Activated CD8-positive, alpha-beta memory T cell treated with anti-CD3 and anti-CD28 coated beads, Interleukin-2, amount 10 ng/mL, durations not matched to agents 7 days and 5 days (primary cell): ENCODE measurements at regions not wholly inside any gene's neighbourhood (a gene's known extent, or its start where the extent isn't known, plus 50 kb on each side); places are given as distances from the start of the nearest gene placed in this dataset.

Experiments used
- ATAC-seq: fragments of 150-1000 bp; cut with Tn5 transposase; one replicate; pipeline ENCODE4 v1.10.0; 2021; ENCODE audit warnings: moderate library complexity
- CTCF ChIA-PET: fragments of 350-600 bp; sonication (Branson Sonifier 250); formaldehyde crosslinking; loops from one replicate; lab custom pipeline; 2021; ENCODE audit warnings: antibody characterized with exemption; lab: Charles Lee
- DNase-seq: peaks from one replicate; pipeline ENCODE4 v3.0.0-alpha.2; 2020
- H3K27ac Mint-ChIP-seq: one replicate; pipeline ENCODE4 v1.8.0; 2021; ENCODE audit warnings: mild to moderate bottlenecking, mixed read lengths
- H3K27me3 Mint-ChIP-seq: one replicate; pipeline ENCODE4 v1.8.0; 2021; ENCODE audit warnings: mixed read lengths
- H3K36me3 Mint-ChIP-seq: one replicate; pipeline ENCODE4 v1.8.0; 2021; ENCODE audit warnings: mild to moderate bottlenecking, mixed read lengths
- H3K4me1 Mint-ChIP-seq: one replicate; pipeline ENCODE4 v1.8.0; 2021; ENCODE audit warnings: mixed read lengths
- H3K4me3 Mint-ChIP-seq: one replicate; pipeline ENCODE4 v1.8.0; 2021; ENCODE audit warnings: mild to moderate bottlenecking, moderate library complexity, mixed read lengths
- H3K9me3 Mint-ChIP-seq: one replicate; pipeline ENCODE4 v1.8.0; 2022; ENCODE audit warnings: low read depth, mixed read lengths

DNA sequence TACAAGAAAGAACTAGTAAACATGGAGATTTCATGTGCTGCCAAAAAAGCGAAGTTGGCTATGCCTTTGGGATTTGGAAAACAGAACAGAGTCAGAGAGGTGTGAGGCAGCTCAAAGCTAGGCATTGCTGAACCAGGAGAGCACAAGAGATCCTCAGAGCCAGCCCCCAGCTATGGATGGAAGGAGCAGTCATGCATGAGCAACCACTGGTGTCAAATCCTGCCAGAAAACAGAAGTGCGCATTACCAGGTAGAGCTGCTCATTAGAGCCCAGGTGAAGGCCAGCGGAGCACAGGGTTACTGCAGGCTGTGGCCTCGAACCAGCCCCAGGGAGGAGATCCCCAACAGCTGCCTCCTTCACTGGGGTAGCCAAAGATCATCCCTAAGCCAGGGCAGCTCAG, 173.2 kb upstream of the KIAA1217 start:
- Mint-ChIP-seq H3K4me3 (no peak overlapping the region), H3K36me3 (no peaks in the 10 kb centered on the region), H3K9me3 (peaks cover 4% of the 10 kb centered on the region), H3K4me1 (no peaks in the 10 kb centered on the region), H3K27ac (no peak overlapping the region), H3K27me3 (no peaks in the 10 kb centered on the region)
- ATAC-seq (no peak), DNase-seq (no peak)
- CTCF ChIA-PET: no interaction called here

DNA sequence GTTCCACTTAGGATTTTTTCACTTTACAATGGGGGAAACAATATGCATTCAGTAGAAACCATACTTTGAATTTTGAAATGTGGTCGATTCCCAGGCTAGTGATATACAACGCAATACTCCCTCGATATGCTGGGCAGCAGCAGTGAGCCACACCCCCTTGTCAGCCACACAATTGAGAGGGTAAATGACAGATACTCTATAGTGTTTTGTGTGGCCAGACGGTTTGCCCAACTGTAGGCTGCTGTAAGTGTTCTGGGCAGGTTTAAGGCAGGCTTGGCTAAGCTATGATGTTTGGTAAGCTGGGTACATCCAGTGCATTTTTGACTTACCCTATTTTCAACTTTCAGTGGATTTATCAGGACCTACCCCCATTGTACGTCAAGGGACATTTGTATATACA, 169.6 kb upstream of the KIAA1217 start:
- Mint-ChIP-seq H3K4me1 (no peaks in the 10 kb centered on the region), H3K27ac (no peak overlapping the region), H3K36me3 (no peaks in the 10 kb centered on the region)

DNA sequence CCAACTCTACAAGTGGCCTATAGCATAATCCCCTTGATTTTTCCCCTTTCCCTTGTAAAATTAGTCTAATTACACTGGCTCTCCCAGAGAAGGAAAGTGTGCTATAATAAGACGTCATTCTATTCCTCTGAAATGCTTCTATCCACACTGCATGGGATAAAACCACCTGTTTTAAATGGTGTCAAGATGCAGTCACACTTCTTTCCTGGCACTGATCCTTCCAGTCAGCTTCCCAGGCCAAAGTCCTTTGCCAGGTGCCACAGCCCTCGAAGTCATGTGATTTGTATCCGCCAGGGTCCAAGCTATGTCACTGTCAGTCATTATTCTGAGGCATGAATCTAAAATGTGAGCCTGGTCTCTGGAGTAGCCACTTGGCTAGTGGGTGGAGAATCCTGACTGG, 169.0 kb upstream of the KIAA1217 start:
- H3K9me3 Mint-ChIP-seq: peaks cover 1% of the 10 kb centered on the region
- no peaks in the 10 kb centered on the region for H3K36me3 Mint-ChIP-seq
- H3K4me1 Mint-ChIP-seq: no peaks in the 10 kb centered on the region
- CTCF ChIA-PET: no interaction called here
- H3K27me3 Mint-ChIP-seq: no peaks in the 10 kb centered on the region
- no peak for DNase-seq
- no peak for ATAC-seq
- no peak overlapping the region for H3K27ac Mint-ChIP-seq
- no peak overlapping the region for H3K4me3 Mint-ChIP-seq

More for the DNA sequence above, 169.6 kb upstream of the KIAA1217 start:
- ATAC-seq: no peak
- CTCF ChIA-PET: no interaction called here
- peaks cover 4% of the 10 kb centered on the region for H3K9me3 Mint-ChIP-seq
- no peak for DNase-seq
- no peak overlapping the region for H3K4me3 Mint-ChIP-seq
- no peaks in the 10 kb centered on the region for H3K27me3 Mint-ChIP-seq

DNA sequence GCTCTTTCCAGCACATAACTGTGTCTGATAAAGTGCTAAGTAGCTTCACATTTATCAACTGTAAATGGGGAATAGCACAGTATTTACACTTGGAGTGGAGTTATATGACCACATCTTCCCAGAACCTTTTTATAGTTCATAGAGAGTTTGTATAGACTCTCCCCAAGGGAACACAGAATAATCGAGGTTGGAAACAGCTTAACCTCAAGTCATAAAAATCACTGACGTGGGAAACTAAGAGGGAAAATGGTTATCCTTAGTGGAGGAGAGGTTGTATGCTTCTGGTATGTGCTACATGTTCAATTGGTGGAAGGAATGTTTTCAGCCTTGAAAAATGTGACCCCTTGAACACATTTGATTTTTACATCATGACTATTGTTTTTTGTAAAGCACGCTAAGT, 167.9 kb upstream of the KIAA1217 start:
- CTCF ChIA-PET: no interaction called here
- H3K27me3 Mint-ChIP-seq: no peaks in the 10 kb centered on the region
- DNase-seq (no peak), ATAC-seq (no peak)
- no peak overlapping the region for H3K4me3 Mint-ChIP-seq
- H3K36me3 Mint-ChIP-seq: no peaks in the 10 kb centered on the region
- no peaks in the 10 kb centered on the region for H3K4me1 Mint-ChIP-seq
- H3K27ac Mint-ChIP-seq: no peak overlapping the region
- H3K9me3 Mint-ChIP-seq: no peaks in the 10 kb centered on the region

DNA sequence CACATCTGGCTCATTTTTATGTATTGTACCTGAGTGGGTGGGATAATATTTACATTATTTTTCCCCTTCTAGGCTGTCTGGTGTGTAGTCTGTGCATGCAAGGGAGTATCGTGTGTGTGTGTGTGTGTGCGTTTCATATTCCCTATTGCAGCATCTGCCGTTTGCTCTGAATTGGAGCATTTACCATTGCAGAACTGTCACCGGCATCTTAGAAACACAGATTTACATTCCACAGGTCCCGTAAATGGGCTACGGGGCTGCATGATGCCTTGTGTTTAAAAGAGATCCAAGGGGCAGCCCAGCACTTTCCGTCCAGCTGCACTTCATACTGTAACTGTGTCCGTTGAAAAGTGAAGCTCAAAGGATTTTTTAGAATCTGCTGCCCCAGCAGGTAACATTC, 167.1 kb upstream of the KIAA1217 start:
- Mint-ChIP-seq H3K4me3 (no peak overlapping the region), H3K27ac (no peak overlapping the region), H3K36me3 (no peaks in the 10 kb centered on the region), H3K4me1 (no peaks in the 10 kb centered on the region), H3K9me3 (no peaks in the 10 kb centered on the region), H3K27me3 (no peaks in the 10 kb centered on the region)
- no peak for ATAC-seq
- CTCF ChIA-PET: no interaction called here
- DNase-seq: no peak

DNA sequence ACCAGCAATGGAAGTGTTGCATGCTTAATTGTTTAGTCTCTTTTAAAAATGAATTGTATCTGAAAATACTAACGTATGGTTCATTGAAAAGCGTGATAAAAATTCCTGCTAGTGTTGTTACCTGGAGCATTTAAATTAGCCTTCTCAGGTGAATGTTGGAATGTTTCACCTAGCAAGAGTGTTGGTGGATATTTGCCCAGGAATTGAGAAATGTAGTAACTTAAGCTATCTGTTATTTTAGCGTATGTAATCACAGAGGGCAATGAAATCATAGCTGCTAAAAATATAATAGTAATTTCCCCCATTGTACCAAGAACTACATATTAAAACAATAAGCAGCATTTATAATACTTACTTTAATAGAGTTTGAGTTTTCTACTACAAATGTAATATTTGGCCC, 166.1 kb upstream of the KIAA1217 start:
- DNase-seq (no peak), ATAC-seq (no peak)
- Mint-ChIP-seq H3K36me3 (no peaks in the 10 kb centered on the region), H3K4me1 (no peaks in the 10 kb centered on the region), H3K4me3 (no peak overlapping the region), H3K9me3 (no peaks in the 10 kb centered on the region), H3K27me3 (no peaks in the 10 kb centered on the region), H3K27ac (no peak overlapping the region)
- CTCF ChIA-PET: no interaction called here

DNA sequence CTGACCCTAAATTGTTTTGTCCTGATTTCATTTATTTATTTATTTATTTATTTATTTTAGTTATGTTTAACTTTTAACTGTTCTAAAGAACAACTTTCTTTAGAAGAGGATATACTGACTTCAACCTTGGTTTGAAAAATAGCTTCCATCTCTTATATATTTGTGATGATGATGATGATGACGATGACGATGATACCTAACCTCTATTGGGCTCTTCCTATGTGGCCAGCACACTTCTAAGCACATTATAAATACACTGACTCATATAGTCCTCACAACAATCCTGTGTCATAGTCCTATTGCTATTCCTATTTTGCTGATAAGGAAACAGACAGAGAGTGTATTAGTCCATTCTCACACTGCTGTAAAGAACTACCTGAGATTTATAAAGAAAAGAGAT, 162.9 kb upstream of the KIAA1217 start:
- DNase-seq (no peak), ATAC-seq (no peak)
- Mint-ChIP-seq H3K27ac (no peak overlapping the region), H3K9me3 (no peaks in the 10 kb centered on the region), H3K4me3 (no peak overlapping the region), H3K36me3 (no peaks in the 10 kb centered on the region), H3K27me3 (no peaks in the 10 kb centered on the region), H3K4me1 (no peaks in the 10 kb centered on the region)
- CTCF ChIA-PET: no interaction called here

DNA sequence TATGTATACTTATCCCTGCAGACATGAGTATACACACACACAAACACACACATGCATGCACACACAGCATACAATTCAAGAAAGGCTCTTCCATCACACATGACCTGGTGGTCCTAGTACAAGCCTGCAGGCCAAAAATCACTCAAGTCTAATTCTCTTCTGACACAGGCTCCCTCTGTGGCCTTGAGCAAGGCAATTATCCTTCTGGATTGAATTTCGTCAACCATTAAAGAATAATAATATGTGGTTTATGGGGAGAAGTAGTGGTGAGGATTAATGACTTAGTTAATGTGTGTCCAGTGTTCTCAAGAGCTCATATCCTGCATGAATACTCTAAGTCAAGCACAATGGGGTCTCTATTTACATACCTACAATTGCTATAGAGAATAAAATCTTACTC, 161.8 kb upstream of the KIAA1217 start:
- CTCF ChIA-PET: no interaction called here
- no peak overlapping the region for H3K27ac Mint-ChIP-seq
- no peak for DNase-seq
- no peaks in the 10 kb centered on the region for H3K9me3 Mint-ChIP-seq
- no peak overlapping the region for H3K4me3 Mint-ChIP-seq
- no peaks in the 10 kb centered on the region for H3K36me3 Mint-ChIP-seq
- ATAC-seq: no peak
- H3K27me3 Mint-ChIP-seq: no peaks in the 10 kb centered on the region
- H3K4me1 Mint-ChIP-seq: no peaks in the 10 kb centered on the region

DNA sequence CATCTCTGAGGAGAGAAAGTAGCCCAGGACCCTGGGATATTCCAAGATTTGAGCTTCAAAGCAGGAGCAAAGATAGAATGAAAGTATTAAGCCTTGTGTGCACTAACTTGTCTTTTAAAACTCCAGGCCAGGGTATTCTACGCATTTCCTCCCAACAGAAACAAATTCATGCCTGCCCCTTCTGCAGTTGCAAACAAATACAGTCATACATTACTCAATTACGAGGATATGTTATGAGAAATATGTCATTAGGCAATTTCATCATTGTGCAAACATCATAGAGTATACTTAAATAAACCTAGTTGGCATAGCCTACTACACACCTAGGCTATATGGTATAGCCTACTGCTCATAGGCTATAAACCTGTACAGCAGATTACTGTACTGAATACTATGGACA, 154.5 kb upstream of the KIAA1217 start:
- no peak overlapping the region for H3K27ac Mint-ChIP-seq
- H3K9me3 Mint-ChIP-seq: no peaks in the 10 kb centered on the region
- ATAC-seq: no peak
- no peaks in the 10 kb centered on the region for H3K36me3 Mint-ChIP-seq
- H3K27me3 Mint-ChIP-seq: no peaks in the 10 kb centered on the region
- no peak for DNase-seq
- no peak overlapping the region for H3K4me3 Mint-ChIP-seq
- CTCF ChIA-PET: no interaction called here
- no peaks in the 10 kb centered on the region for H3K4me1 Mint-ChIP-seq

DNA sequence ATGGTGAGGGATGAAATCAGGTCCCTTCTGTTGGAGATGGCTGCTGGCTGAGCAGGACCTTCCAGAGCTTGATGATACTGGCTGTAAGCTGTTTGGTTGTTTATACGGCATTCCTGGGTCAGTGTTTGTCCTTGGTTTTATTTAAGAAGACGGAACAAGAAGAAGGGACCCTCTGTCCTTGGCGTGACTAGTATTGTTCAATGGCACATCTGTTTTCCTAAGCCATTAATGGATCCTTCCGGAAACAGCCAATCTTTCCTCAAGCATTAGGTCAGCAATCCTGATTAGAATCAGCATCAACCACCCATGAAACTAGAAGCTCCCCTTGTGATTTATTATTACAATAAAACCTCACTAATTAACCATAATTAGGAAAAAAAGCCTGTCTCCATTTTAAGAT, 128.7 kb upstream of the KIAA1217 start:
- ATAC-seq: no peak
- H3K9me3 Mint-ChIP-seq: peaks cover 2% of the 10 kb centered on the region

DNA sequence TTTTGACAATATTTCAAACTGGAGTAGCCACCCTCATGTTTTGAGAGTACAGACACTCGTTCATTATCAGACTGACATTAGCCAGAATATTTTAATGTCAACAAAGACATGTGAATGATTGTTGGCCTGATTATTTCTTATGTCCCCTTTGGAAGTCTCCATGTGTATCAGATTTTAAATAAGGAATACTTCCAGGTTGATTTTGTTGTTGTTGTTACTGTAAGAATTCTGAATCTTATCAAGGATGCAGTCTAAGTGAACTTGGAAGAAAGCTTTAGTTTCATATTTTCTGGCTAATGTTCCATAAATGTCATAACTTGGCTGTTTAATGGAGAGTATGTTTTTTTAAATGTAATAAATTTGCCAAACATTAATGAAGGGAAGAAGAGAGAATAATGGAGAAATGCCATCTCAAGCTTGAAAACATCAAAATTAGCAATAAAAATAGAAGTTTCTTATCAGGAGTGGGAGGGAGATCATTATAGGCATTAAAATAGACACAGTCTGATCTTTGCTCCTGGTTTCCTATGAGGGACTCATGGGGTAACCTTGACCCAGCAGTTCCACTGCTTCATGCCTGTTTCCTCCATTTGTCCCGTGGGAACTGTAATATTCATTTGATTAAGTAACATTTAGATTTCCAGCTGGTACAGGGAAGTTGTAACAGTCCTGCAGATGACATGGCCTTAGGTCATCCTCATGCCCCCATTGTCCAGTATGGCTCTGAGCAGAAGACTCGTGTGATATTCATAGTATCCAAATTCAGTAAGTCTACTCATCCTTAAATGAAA, 122.4 kb upstream of the KIAA1217 start:
- CTCF ChIA-PET: no interaction called here
- DNase-seq (no peak), ATAC-seq (no peak)
- Mint-ChIP-seq H3K4me1 (no peaks in the 10 kb centered on the region), H3K36me3 (no peaks in the 10 kb centered on the region), H3K4me3 (no peak overlapping the region), H3K27ac (no peak overlapping the region), H3K27me3 (no peaks in the 10 kb centered on the region), H3K9me3 (peaks cover 7% of the 10 kb centered on the region)

More for the DNA sequence above, 128.7 kb upstream of the KIAA1217 start:
- Mint-ChIP-seq H3K27me3 (no peaks in the 10 kb centered on the region), H3K4me1 (no peaks in the 10 kb centered on the region), H3K27ac (no peak overlapping the region), H3K36me3 (no peaks in the 10 kb centered on the region), H3K4me3 (no peak overlapping the region)
- CTCF ChIA-PET: no interaction called here
- DNase-seq: no peak

DNA sequence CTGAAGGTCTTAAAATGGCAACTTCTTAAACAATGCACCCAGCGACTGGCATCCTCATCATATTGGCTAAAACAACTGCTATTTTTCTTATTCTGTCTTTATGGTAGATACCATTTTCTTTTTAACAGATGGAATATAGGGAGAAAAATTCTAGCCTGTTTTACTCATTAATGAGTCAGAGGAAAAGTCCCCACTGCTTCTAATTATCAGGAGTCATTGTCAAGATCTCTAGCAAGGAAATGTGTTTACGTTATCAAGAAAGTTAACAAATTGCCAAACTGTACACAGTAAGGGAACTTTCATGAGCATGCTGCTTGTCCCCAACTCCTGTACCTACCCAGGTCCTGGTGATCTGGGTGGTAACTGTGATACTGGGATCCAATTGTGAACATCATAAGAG, 117.7 kb upstream of the KIAA1217 start:
- CTCF ChIA-PET: no interaction called here
- Mint-ChIP-seq H3K36me3 (no peaks in the 10 kb centered on the region), H3K4me3 (no peak overlapping the region)

DNA sequence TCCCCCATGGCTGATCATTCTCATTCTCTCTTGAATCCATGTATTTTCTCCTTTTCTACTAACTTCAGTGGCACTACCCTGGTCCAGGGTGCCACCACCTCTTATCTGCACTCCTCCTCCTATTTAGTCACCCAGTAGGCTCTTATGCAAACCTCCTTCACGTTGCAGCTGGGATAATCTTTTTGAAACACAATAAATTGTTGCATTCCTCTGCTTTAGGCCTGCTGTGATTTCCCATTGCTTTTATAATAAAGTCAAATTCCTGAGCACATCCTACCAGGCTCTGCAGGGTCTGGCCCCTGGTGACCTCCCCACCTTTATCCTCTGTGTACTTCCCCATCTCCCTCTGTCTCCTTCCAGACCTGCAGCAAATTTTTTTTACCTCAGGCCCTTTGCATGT, 112.7 kb upstream of the KIAA1217 start:
- Mint-ChIP-seq H3K9me3 (peaks cover 9% of the 10 kb centered on the region), H3K27ac (no peak overlapping the region), H3K36me3 (no peaks in the 10 kb centered on the region), H3K27me3 (no peaks in the 10 kb centered on the region), H3K4me3 (no peak overlapping the region), H3K4me1 (no peaks in the 10 kb centered on the region)
- DNase-seq (no peak), ATAC-seq (no peak)
- CTCF ChIA-PET: interaction anchor here (1.2 kb wide), 1 partner anchor 29 kb away, joined by 3 read pairs; no protein-coding TSS in a partner anchor

More for the DNA sequence above, 117.7 kb upstream of the KIAA1217 start:
- Mint-ChIP-seq H3K27ac (no peak overlapping the region), H3K4me1 (no peaks in the 10 kb centered on the region), H3K9me3 (peaks cover 16% of the 10 kb centered on the region), H3K27me3 (no peaks in the 10 kb centered on the region)
- no peak for ATAC-seq
- no peak for DNase-seq

DNA sequence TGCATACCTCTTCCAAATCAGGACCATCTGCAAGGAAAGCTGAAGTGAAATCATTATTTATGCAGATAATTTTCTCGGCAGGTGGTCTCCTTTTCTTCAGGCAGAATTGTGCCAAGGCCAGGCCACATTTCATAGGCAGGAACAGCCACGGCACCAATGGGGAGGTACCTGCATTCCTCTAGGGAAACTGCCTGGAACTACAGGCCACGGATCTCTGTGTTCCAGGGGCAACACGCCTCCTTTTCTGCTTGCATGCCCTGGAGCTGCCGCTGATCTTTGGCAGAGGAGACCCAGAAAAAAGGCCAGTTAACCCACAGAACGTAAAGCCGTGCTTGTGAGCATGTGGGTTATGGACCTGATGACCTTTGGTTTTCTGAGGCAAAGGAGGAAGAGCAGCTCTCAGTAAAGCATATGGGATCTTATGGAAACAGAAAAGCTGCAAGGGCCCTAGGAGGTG, 111.2 kb upstream of the KIAA1217 start:
- Mint-ChIP-seq H3K27ac (no peak overlapping the region), H3K27me3 (no peaks in the 10 kb centered on the region), H3K36me3 (no peaks in the 10 kb centered on the region), H3K4me3 (no peak overlapping the region), H3K9me3 (peaks cover 7% of the 10 kb centered on the region), H3K4me1 (no peaks in the 10 kb centered on the region)
- DNase-seq: no peak
- CTCF ChIA-PET: interaction anchor here (0.6 kb wide), 1 partner anchor 955 kb away, joined by 3 read pairs; no protein-coding TSS in a partner anchor
- no peak for ATAC-seq
